SH-SY5Y (cell line): ENCODE measurements at regions not wholly inside any gene's neighbourhood (a gene's known extent, or its start where the extent isn't known, plus 50 kb on each side); places are given as distances from the start of the nearest gene placed in this dataset.

Experiments used
- GATA2 ChIP-seq: IDR thresholded peaks from 2 replicates; pipeline ENCODE4 v1.6.1; 2011; ENCODE audit warnings: mild to moderate bottlenecking, low read depth, low read length
- GATA3 ChIP-seq: IDR thresholded peaks from 2 replicates; pipeline ENCODE4 v1.6.1; 2011; ENCODE audit warnings: low read depth, mild to moderate bottlenecking, low read length, moderate library complexity

DNA sequence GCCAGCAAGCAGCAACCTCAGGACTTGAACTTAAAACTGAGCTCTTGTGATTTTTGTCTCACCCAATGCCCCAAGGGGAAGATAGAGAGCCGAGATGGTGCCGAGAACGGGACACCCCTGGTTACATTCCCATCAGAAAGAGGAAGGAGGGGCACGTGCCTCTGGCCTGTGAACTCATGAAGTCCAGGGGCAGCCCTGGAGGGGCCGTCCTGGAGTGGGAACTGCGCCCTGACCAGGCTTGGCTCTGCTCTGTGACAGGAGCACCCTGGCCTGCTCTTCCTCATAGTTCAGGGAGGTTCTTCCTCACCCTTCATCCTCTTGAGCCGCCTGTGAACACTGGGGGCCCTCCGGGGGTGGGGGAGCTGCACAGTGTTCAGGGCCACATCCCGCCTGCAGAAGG lies 130.3 kb upstream of the FOXF1 start:
- TF ChIP-seq GATA3 (no peak), GATA2 (no peak)
